IMR-90 (cell line): ENCODE measurements at regions not wholly inside any gene's neighbourhood (a gene's known extent, or its start where the extent isn't known, plus 50 kb on each side); places are given as distances from the start of the nearest gene placed in this dataset.

Experiments
- ATAC-seq: fragments of 200-7000 bp; cut with Tn5 transposase; 2 replicates; pipeline ENCODE4 v1.9.1; 2020; ENCODE audit warnings: low read depth, mild to moderate bottlenecking, moderate library complexity
- BruUV-seq: library from RNA; stranded (reverse); fragments of 400-500 nt; replicated peaks from 2 replicates; lab custom pipeline; 2021; lab: Mats Ljungman, UMichigan
- CTCF ChIA-PET: fragments of 300-600 bp; formaldehyde crosslinking; extraction: SDS; loops from one replicate; lab custom pipeline; 2021; ENCODE audit warnings: antibody characterized with exemption; lab: Yijun Ruan, JAX
- POLR2A ChIA-PET: fragments of 300-600 bp; sonication (Branson Sonifier 250); formaldehyde crosslinking; loops from one replicate; lab custom pipeline; 2022; ENCODE audit warnings: antibody characterized with exemption; ENCODE audit not compliant: unreplicated experiment; lab: Charles Lee
- DNase-seq: peaks from one replicate; pipeline ENCODE4 v3.0.0; 2013
- H2AFZ ChIP-seq: replicated peaks from 2 replicates; pipeline ENCODE3; 2013; ENCODE audit warnings: low read length, mild to moderate bottlenecking; ENCODE audit not compliant: poor library complexity
- H2AK5ac ChIP-seq: 2 replicates; pipeline ENCODE4 v1.6.1; 2013; ENCODE audit warnings: low read depth, low read length, inconsistent platforms
- H2AK9ac ChIP-seq: replicated peaks from 2 replicates; pipeline ENCODE3; 2013; ENCODE audit warnings: mild to moderate bottlenecking, low read depth, low read length, moderate library complexity; ENCODE audit not compliant: poor library complexity
- H2BK120ac ChIP-seq: 2 replicates; pipeline ENCODE4 v1.6.1; 2013; ENCODE audit warnings: low read depth, low read length, inconsistent platforms
- H2BK15ac ChIP-seq: 3 replicates; pipeline ENCODE4 v1.6.1; 2013; ENCODE audit warnings: low read depth, low read length, inconsistent platforms
- H2BK20ac ChIP-seq: 2 replicates; pipeline ENCODE4 v1.6.1; 2013; ENCODE audit warnings: low read depth, mild to moderate bottlenecking, inconsistent platforms, low read length, moderate library complexity
- H2BK5ac ChIP-seq: 2 replicates; pipeline ENCODE4 v1.6.1; 2013; ENCODE audit warnings: mild to moderate bottlenecking, low read depth, low read length, inconsistent platforms; ENCODE audit not compliant: poor library complexity, severe bottlenecking
- H3K14ac ChIP-seq: replicated peaks from 2 replicates; pipeline ENCODE4 v1.6.1; 2013; ENCODE audit warnings: low read depth, low read length, inconsistent platforms
- H3K18ac ChIP-seq: 2 replicates; pipeline ENCODE4 v1.6.1; 2013; ENCODE audit warnings: low read depth, low read length, control low read depth
- H3K23ac ChIP-seq: 2 replicates; pipeline ENCODE4 v1.6.1; 2013; ENCODE audit warnings: low read depth, low read length, inconsistent platforms
- H3K27ac ChIP-seq: 2 replicates; pipeline ENCODE4 v1.5.1; 2013; ENCODE audit warnings: mild to moderate bottlenecking, control low read depth, low read length; ENCODE audit not compliant: insufficient read depth
- H3K27me3 ChIP-seq: 2 replicates; pipeline ENCODE4 v1.6.1; 2013; ENCODE audit warnings: low read length; ENCODE audit not compliant: control insufficient read depth, insufficient read depth
- H3K36me3 ChIP-seq: 2 replicates; pipeline ENCODE4 v1.6.1; 2013; ENCODE audit warnings: low read length, mixed read lengths; ENCODE audit not compliant: control insufficient read depth, insufficient read depth
- H3K4ac ChIP-seq: 2 replicates; pipeline ENCODE4 v1.6.1; 2013; ENCODE audit warnings: low read depth, low read length, inconsistent platforms
- H3K4me1 ChIP-seq: 2 replicates; pipeline ENCODE4 v1.6.1; 2013; ENCODE audit warnings: low read length, mixed read lengths; ENCODE audit not compliant: control insufficient read depth, insufficient read depth
- H3K4me2 ChIP-seq: 2 replicates; pipeline ENCODE4 v1.6.1; 2013; ENCODE audit warnings: low read depth, mild to moderate bottlenecking, control low read depth, low read length, moderate library complexity
- H3K4me3 ChIP-seq: 2 replicates; pipeline ENCODE4 v1.5.1; 2013; ENCODE audit warnings: low read depth, mild to moderate bottlenecking, control low read depth, low read length, moderate library complexity; ENCODE audit not compliant: insufficient read depth
- H3K56ac ChIP-seq: 2 replicates; pipeline ENCODE4 v1.6.1; 2013; ENCODE audit warnings: low read length, inconsistent platforms; ENCODE audit not compliant: insufficient read depth; ENCODE audit errors: extremely low read depth
- H3K79me1 ChIP-seq, 2 experiments: 2 replicates each; pipeline ENCODE4 v1.6.1; 2013; ENCODE audit warnings: low read length in 2 of 2, inconsistent platforms in 1 of 2, low read depth in 1 of 2
- H3K9ac ChIP-seq: 2 replicates; pipeline ENCODE4 v1.6.1; 2013; ENCODE audit warnings: low read depth, low read length, control low read depth
- H3K9me1 ChIP-seq: 2 replicates; pipeline ENCODE4 v1.6.1; 2013; ENCODE audit warnings: low read length, inconsistent platforms; ENCODE audit not compliant: insufficient read depth
- H3K9me3 ChIP-seq: 2 replicates; pipeline ENCODE4 v1.6.1; 2013; ENCODE audit warnings: low read length; ENCODE audit not compliant: control insufficient read depth, insufficient read depth
- H4K20me1 ChIP-seq: 2 replicates; pipeline ENCODE4 v1.6.1; 2013; ENCODE audit warnings: low read length, inconsistent platforms; ENCODE audit not compliant: insufficient read depth
- H4K5ac ChIP-seq: 2 replicates; pipeline ENCODE4 v1.6.1; 2013; ENCODE audit warnings: mild to moderate bottlenecking, low read depth, low read length, control low read depth
- H4K8ac ChIP-seq, 2 experiments: 2 replicates each; pipeline ENCODE4 v1.6.1; 2013; ENCODE audit warnings: low read depth in 2 of 2, low read length in 2 of 2, control low read depth in 1 of 2, inconsistent platforms in 1 of 2
- H4K91ac ChIP-seq: 2 replicates; pipeline ENCODE4 v1.6.1; 2013; ENCODE audit warnings: low read depth, low read length, inconsistent platforms; ENCODE audit not compliant: insufficient read depth
- FOS ChIP-seq: fragments of 150-350 bp; IDR thresholded peaks from 2 replicates; pipeline ENCODE4 v1.6.1; 2016; ENCODE audit warnings: low read depth, low read length
- MXI1 ChIP-seq: IDR thresholded peaks from 2 replicates; pipeline ENCODE4 v1.6.1; 2012; ENCODE audit warnings: low read depth, mild to moderate bottlenecking, low read length, moderate library complexity, borderline replicate concordance
- NFE2L2 ChIP-seq: fragments of 150-350 bp; IDR thresholded peaks from 2 replicates; pipeline ENCODE4 v1.6.1; 2016; ENCODE audit warnings: low read depth, mild to moderate bottlenecking, low read length
- POLR2A ChIP-seq: IDR thresholded peaks from 2 replicates; pipeline ENCODE4 v1.6.1; 2012; ENCODE audit warnings: mild to moderate bottlenecking, low read depth, low read length
- USF2 ChIP-seq: fragments of 150-350 bp; IDR thresholded peaks from 2 replicates; pipeline ENCODE4 v1.6.1; 2017; ENCODE audit warnings: mild to moderate bottlenecking, antibody characterized with exemption, low read length, low read depth
- WGBS, 2 experiments: methylation state at CpG; one replicate each; pipeline versions ENCODE4 v1.1.5 to v1.1.7; 2013; ENCODE audit warnings: missing lambda C conversion rate in 2 of 2; ENCODE audit not compliant: insufficient read length in 1 of 2; ENCODE audit errors: extremely low coverage in 2 of 2; 5-methylcytosine and 5-hydroxymethylcytosine counted together
- dilution Hi-C: fragments of 300-500 bp; cut with HindIII; formaldehyde crosslinking; loops from one replicate; pipeline ENCODE4 v1.14.3; 2018; ENCODE audit warnings: low sequenced_read_pairs; ENCODE audit not compliant: unreplicated experiment
- in situ Hi-C: fragments of 300-500 bp; cut with MboI; formaldehyde crosslinking; loops from 3 replicates; pipeline ENCODE4 v1.14.3; 2019; ENCODE audit warnings: low sequenced_read_pairs, inconsistent platforms, mixed read lengths
- intact Hi-C: fragments of 100-400 bp; cut with micrococcal nuclease; formaldehyde crosslinking; loops from 2 replicates; pipeline ENCODE4 v1.10.0; 2022

- Histone ChIP-seq H3K36me3 (no peaks in the 10 kb centered on the region), H4K5ac (no peak overlapping the region), H4K8ac (no peak overlapping the region; a peak in 1 of 4 replicates), H2AK9ac (no peak overlapping the region), H2BK5ac (peak overlapping the region; percentile 92), H2AK5ac (no peak overlapping the region), H3K9ac (no peak overlapping the region), H4K91ac (no peak overlapping the region), H3K23ac (peak overlapping the region; percentile 8; the same call in 1 of the 2 replicates), H2BK120ac (0 out of 2 replicates have a peak overlapping the region, but pooled peaks have one; percentile 36), H3K9me3 (no peaks in the 10 kb centered on the region), H3K18ac (no peak overlapping the region), H3K56ac (peak overlapping the region; percentile 25; the same call in 1 of the 2 replicates), H3K79me1 (no peaks in the 10 kb centered on the region; a peak in 1 of 4 replicates), H2BK20ac (no peak overlapping the region; the same call in 1 of the 2 replicates), H3K4me1 (peaks cover 3% of the 10 kb centered on the region; the same call in 1 of the 2 replicates), H3K27ac (no peak overlapping the region), H3K27me3 (no peaks in the 10 kb centered on the region), H4K20me1 (no peaks in the 10 kb centered on the region), H2AFZ (no peak overlapping the region), H3K9me1 (no peaks in the 10 kb centered on the region), H2BK15ac (no peak overlapping the region), H3K4me2 (no peak overlapping the region), H3K4ac (no peak overlapping the region), H3K4me3 (no peak overlapping the region), H3K14ac (no peak overlapping the region)
- dilution Hi-C loops (no loop called here), in situ Hi-C loops (no loop called here), intact Hi-C loops (no loop called here)
- ATAC-seq (no peak), DNase-seq (peak; percentile 12)
- TF ChIP-seq MXI1 = no peak
- TF ChIP-seq NFE2L2 = no peak
- TF ChIP-seq FOS = no peak
- no peak for TF ChIP-seq POLR2A
- no peak for TF ChIP-seq USF2
- CTCF ChIA-PET = interaction anchor here (1.1 kb wide), 1 partner anchor 16 kb away, joined by 3 read pairs; no protein-coding TSS in a partner anchor
- no TSS peak for BruUV-seq
- WGBS, 2 experiments = 43% methylated on average over 1 of the region's 1 CpG; no CpG with 5 or more reads in 1 of the 2 experiments
- POLR2A ChIA-PET = no interaction called here
These were observed 66.4 kb upstream of the OTOGL start for GRCh38 chr12:80032946-80033345.
